PFSK-1 (cell line): ENCODE measurements at regions not wholly inside any gene's neighbourhood (a gene's known extent, or its start where the extent isn't known, plus 50 kb on each side); places are given as distances from the start of the nearest gene placed in this dataset.

Experiments
- POLR2AphosphoS5 ChIP-seq: IDR thresholded peaks from 2 replicates; pipeline ENCODE4 v1.6.1; 2012; ENCODE audit warnings: low read depth, mild to moderate bottlenecking, control low read depth, low read length, moderate library complexity
- REST ChIP-seq, 2 experiments: IDR thresholded peaks; 2 replicates each; pipeline versions ENCODE4 v1.6.1 to v1.8.0; 2011 to 2012; ENCODE audit warnings: low read depth in 2 of 2, low read length in 2 of 2, control low read depth in 1 of 2, inconsistent platforms in 1 of 2, mild to moderate bottlenecking in 1 of 2, moderate library complexity in 1 of 2; ENCODE audit not compliant: insufficient read depth in 1 of 2
- SIN3A ChIP-seq: IDR thresholded peaks from 2 replicates; pipeline ENCODE4 v1.6.1; 2012; ENCODE audit warnings: mild to moderate bottlenecking, low read length, moderate library complexity, borderline replicate concordance; ENCODE audit not compliant: insufficient read depth

GRCh38 chr2:146429366-146429765 lies 1415.5 kb upstream of the ACVR2A start:
- TF ChIP-seq POLR2AphosphoS5 (no peak), SIN3A (no peak), REST (IDR thresholded peaks at IDR 0.05; ENCODE audit: insufficient read depth in 1 of 2, low read depth in 2 of 2, low read length in 2 of 2) (no peak)
